Stomach (tissue), 4 donors: ENCODE measurements at regions not wholly inside any gene's neighbourhood (a gene's known extent, or its start where the extent isn't known, plus 50 kb on each side); places are given as distances from the start of the nearest gene placed in this dataset.

Experiments used
- CTCF ChIP-seq, 7 experiments: fragments of 450-650 bp in 4 of 7; fragments of 200-600 bp in 3 of 7; sonication (generic) in 3 of 7; IDR thresholded peaks; one replicate each; pipeline ENCODE4 v1.5.1; 2016 to 2019; ENCODE audit warnings: antibody characterized with exemption in 7 of 7, control low read depth in 2 of 7, mild to moderate bottlenecking in 1 of 7
- POLR2A ChIP-seq, 4 donors: fragments of 450-650 bp; IDR thresholded peaks; one replicate each; pipeline ENCODE4 v1.6.1; 2016; ENCODE audit warnings: antibody characterized with exemption in 4 of 4, control low read depth in 2 of 4, mild to moderate bottlenecking in 1 of 4, moderate library complexity in 1 of 4
- POLR2AphosphoS5 ChIP-seq, 3 donors: sonication (generic); formaldehyde crosslinking; IDR thresholded peaks; one replicate each; pipeline ENCODE4 v1.6.1; 2016; ENCODE audit warnings: antibody characterized with exemption in 3 of 3

- TF ChIP-seq POLR2A (IDR thresholded peaks at IDR 0.05) (no peak), CTCF (IDR thresholded peaks at IDR 0.05) (no peak), POLR2AphosphoS5 (IDR thresholded peaks at IDR 0.05) (no peak)
Observed at GRCh38 chr12:89122852-89123251, 229.4 kb downstream of the DUSP6 start.
